SK-N-SH treated with all-trans-retinoic acid at 6 μM for 48 hours (cell line): ENCODE measurements at regions not wholly inside any gene's neighbourhood (a gene's known extent, or its start where the extent isn't known, plus 50 kb on each side); places are given as distances from the start of the nearest gene placed in this dataset.

Source experiments
- PATZ1 ChIP-seq: fragments of 250-450 bp; sonication (Bioruptor Pico); IDR thresholded peaks from 2 replicates; pipeline ENCODE4 v1.8.0; 2020; ENCODE audit warnings: mild to moderate bottlenecking, moderate library complexity, borderline replicate concordance
- PPARA ChIP-seq: fragments of 250-450 bp; sonication (Bioruptor Pico); IDR thresholded peaks from 2 replicates; pipeline ENCODE4 v1.5.0; 2020; ENCODE audit warnings: mild to moderate bottlenecking, borderline replicate concordance
- ZFP30 ChIP-seq: fragments of 450-650 bp; formaldehyde crosslinking; IDR thresholded peaks from 2 replicates; pipeline ENCODE4 v1.5.0; 2022; ENCODE audit warnings: mild to moderate bottlenecking, moderate library complexity

GRCh38 chr4:181702864-181703495, 540.2 kb upstream of the TENM3 start:
- TF ChIP-seq PPARA (CRISPR knock-in tag) (no peak), ZFP30 (no peak), PATZ1 (no peak)
